GM18873 (cell line): ENCODE measurements at regions not wholly inside any gene's neighbourhood (a gene's known extent, or its start where the extent isn't known, plus 50 kb on each side); places are given as distances from the start of the nearest gene placed in this dataset.

Experiments used
- ATAC-seq: cut with Tn5 transposase; IDR thresholded peaks from one replicate; pipeline ENCODE4 v1.9.1; 2021; ENCODE audit warnings: mild to moderate bottlenecking, moderate library complexity, moderate number of reproducible peaks; ENCODE audit not compliant: unreplicated experiment, low FRiP score

- no peak for ATAC-seq
These were observed 97.9 kb upstream of the FOXP4 start for GRCh38 chr6:41448256-41448655.

GRCh38 chr6:41449399-41450245, 96.6 kb upstream of the FOXP4 start:
- no peak for ATAC-seq

- ATAC-seq, result no peak
These were observed 95.6 kb upstream of the FOXP4 start for GRCh38 chr6:41450581-41450980.

GRCh38 chr6:41451039-41451438, 95.1 kb upstream of the FOXP4 start:
- no peak for ATAC-seq

- no peak for ATAC-seq
These were observed 94.5 kb upstream of the FOXP4 start for GRCh38 chr6:41451515-41452163.

GRCh38 chr6:41452763-41453162, 93.4 kb upstream of the FOXP4 start:
- no peak for ATAC-seq

- no peak for ATAC-seq
These were observed 92.9 kb upstream of the FOXP4 start for GRCh38 chr6:41453244-41453643.

GRCh38 chr6:41454189-41454789, 91.9 kb upstream of the FOXP4 start:
- ATAC-seq, result no peak

- ATAC-seq, result no peak
These were observed 90.8 kb upstream of the FOXP4 start for GRCh38 chr6:41455410-41455809.

- ATAC-seq, result no peak
These were observed 90.4 kb upstream of the FOXP4 start for GRCh38 chr6:41455818-41456217.

- ATAC-seq, result no peak
These were observed 88.9 kb upstream of the FOXP4 start for GRCh38 chr6:41457303-41457670.

- no peak for ATAC-seq
These were observed 86.4 kb upstream of the FOXP4 start for GRCh38 chr6:41459738-41460137.

GRCh38 chr6:41460742-41461336, 85.3 kb upstream of the FOXP4 start:
- ATAC-seq, result no peak

- ATAC-seq, result no peak
These were observed 84.1 kb upstream of the FOXP4 start for GRCh38 chr6:41462033-41462432.

GRCh38 chr6:41463062-41463930, 82.9 kb upstream of the FOXP4 start:
- ATAC-seq, result no peak

- ATAC-seq, result no peak
These were observed 82.2 kb upstream of the FOXP4 start for GRCh38 chr6:41464019-41464418.

- ATAC-seq, result no peak
These were observed 81.7 kb upstream of the FOXP4 start for GRCh38 chr6:41464481-41464880.

GRCh38 chr6:41466437-41466990, 79.7 kb upstream of the FOXP4 start:
- ATAC-seq, result no peak

- ATAC-seq, result no peak
These were observed 79.1 kb upstream of the FOXP4 start for GRCh38 chr6:41467061-41467460.
